Duodenal mucosa (tissue), 2 donors: ENCODE measurements at regions not wholly inside any gene's neighbourhood (a gene's known extent, or its start where the extent isn't known, plus 50 kb on each side); places are given as distances from the start of the nearest gene placed in this dataset.

Experiments used
- H3K27ac ChIP-seq: one replicate; pipeline ENCODE4 v1.7.0; 2013; ENCODE audit warnings: low read depth, low read length
- H3K27me3 ChIP-seq, 2 donors: one replicate each; pipeline ENCODE4 v1.7.0; 2013; ENCODE audit warnings: low read length in 2 of 2, control low read depth in 1 of 2; ENCODE audit not compliant: insufficient read depth in 2 of 2, control insufficient read depth in 1 of 2
- H3K36me3 ChIP-seq, 2 donors: one replicate each; pipeline ENCODE4 v1.7.0; 2013; ENCODE audit warnings: low read length in 2 of 2, control low read depth in 1 of 2; ENCODE audit not compliant: insufficient read depth in 2 of 2, control insufficient read depth in 1 of 2
- H3K4me1 ChIP-seq, 2 donors: one replicate each; pipeline ENCODE4 v1.7.0; 2013; ENCODE audit warnings: low read length in 2 of 2, control low read depth in 1 of 2; ENCODE audit not compliant: insufficient read depth in 2 of 2, control insufficient read depth in 1 of 2
- H3K4me3 ChIP-seq, 2 donors: one replicate each; pipeline ENCODE4 v1.7.0; 2013; ENCODE audit warnings: low read length in 2 of 2, low read depth in 1 of 2
- H3K9ac ChIP-seq, 2 donors: one replicate each; pipeline ENCODE4 v1.7.0; 2013; ENCODE audit warnings: low read length in 2 of 2, low read depth in 1 of 2
- H3K9me3 ChIP-seq, 2 donors: one replicate each; pipeline ENCODE4 v1.7.0; 2013; ENCODE audit warnings: low read length in 2 of 2, control low read depth in 1 of 2; ENCODE audit not compliant: control insufficient read depth in 1 of 2

GRCh38 chr7:131250331-131250730 is 77.3 kb upstream of the MKLN1 start:
- H3K9me3 ChIP-seq: peaks cover 8% of the 10 kb centered on the region in 2 donors
- no peak overlapping the region for H3K27ac ChIP-seq
- H3K9ac ChIP-seq: no peak overlapping the region
- H3K36me3 ChIP-seq: no peaks in the 10 kb centered on the region
- peaks cover 0 to 4% of the 10 kb centered on the region in 2 donors for H3K4me1 ChIP-seq
- no peak overlapping the region for H3K4me3 ChIP-seq
- no peaks in the 10 kb centered on the region for H3K27me3 ChIP-seq

- no peaks in the 10 kb centered on the region for H3K27me3 ChIP-seq
- peaks cover 0 to 4% of the 10 kb centered on the region in 2 donors for H3K4me1 ChIP-seq
- no peak overlapping the region for H3K4me3 ChIP-seq
- H3K27ac ChIP-seq: no peak overlapping the region
- no peaks in the 10 kb centered on the region for H3K36me3 ChIP-seq
- peaks cover 8 to 10% of the 10 kb centered on the region in 2 donors for H3K9me3 ChIP-seq
- no peak overlapping the region for H3K9ac ChIP-seq
Observed at GRCh38 chr7:131251371-131251770, 76.3 kb upstream of the MKLN1 start.

GRCh38 chr7:131252976-131253375 is 74.7 kb upstream of the MKLN1 start:
- no peak overlapping the region for H3K9ac ChIP-seq
- H3K9me3 ChIP-seq: peaks cover 8 to 10% of the 10 kb centered on the region in 2 donors
- peaks cover 0 to 4% of the 10 kb centered on the region in 2 donors for H3K4me1 ChIP-seq
- H3K4me3 ChIP-seq: no peak overlapping the region
- no peak overlapping the region for H3K27ac ChIP-seq
- no peaks in the 10 kb centered on the region for H3K36me3 ChIP-seq
- H3K27me3 ChIP-seq: no peaks in the 10 kb centered on the region

- no peaks in the 10 kb centered on the region for H3K27me3 ChIP-seq
- peaks cover 8 to 10% of the 10 kb centered on the region in 2 donors for H3K9me3 ChIP-seq
- H3K9ac ChIP-seq: no peak overlapping the region
- no peaks in the 10 kb centered on the region for H3K36me3 ChIP-seq
- peaks cover 0 to 2% of the 10 kb centered on the region in 2 donors for H3K4me1 ChIP-seq
- H3K4me3 ChIP-seq: no peak overlapping the region
- H3K27ac ChIP-seq: no peak overlapping the region
Observed at GRCh38 chr7:131254211-131254610, 73.5 kb upstream of the MKLN1 start.

GRCh38 chr7:131255242-131255641 is 72.4 kb upstream of the MKLN1 start:
- H3K27me3 ChIP-seq: no peaks in the 10 kb centered on the region

GRCh38 chr7:131261476-131261994 is 66.1 kb upstream of the MKLN1 start:
- Histone ChIP-seq H3K27ac (no peak overlapping the region), H3K4me3 (no peak overlapping the region), H3K9me3 (no peaks in the 10 kb centered on the region), H3K4me1 (no peaks in the 10 kb centered on the region), H3K27me3 (no peaks in the 10 kb centered on the region), H3K9ac (no peak overlapping the region), H3K36me3 (no peaks in the 10 kb centered on the region)

More at GRCh38 chr7:131255242-131255641, 72.4 kb upstream of the MKLN1 start:
- Histone ChIP-seq H3K27ac (no peak overlapping the region), H3K36me3 (no peaks in the 10 kb centered on the region), H3K4me3 (no peak overlapping the region), H3K9me3 (peaks cover 8 to 10% of the 10 kb centered on the region in 2 donors), H3K9ac (no peak overlapping the region), H3K4me1 (no peaks in the 10 kb centered on the region)

GRCh38 chr7:131265227-131265626 is 62.4 kb upstream of the MKLN1 start:
- Histone ChIP-seq H3K36me3 (no peaks in the 10 kb centered on the region), H3K4me1 (no peaks in the 10 kb centered on the region), H3K27ac (no peak overlapping the region), H3K27me3 (no peaks in the 10 kb centered on the region), H3K4me3 (no peak overlapping the region), H3K9me3 (no peaks in the 10 kb centered on the region), H3K9ac (no peak overlapping the region)

- Histone ChIP-seq H3K9me3 (no peaks in the 10 kb centered on the region), H3K9ac (no peak overlapping the region), H3K4me3 (no peak overlapping the region), H3K27ac (no peak overlapping the region), H3K36me3 (no peaks in the 10 kb centered on the region), H3K4me1 (no peaks in the 10 kb centered on the region), H3K27me3 (no peaks in the 10 kb centered on the region)
Observed at GRCh38 chr7:131267631-131268030, 60.0 kb upstream of the MKLN1 start.

GRCh38 chr7:131268906-131269305 is 58.8 kb upstream of the MKLN1 start:
- H3K4me1 ChIP-seq: no peaks in the 10 kb centered on the region
- no peak overlapping the region for H3K4me3 ChIP-seq
- no peaks in the 10 kb centered on the region for H3K36me3 ChIP-seq
- no peaks in the 10 kb centered on the region for H3K9me3 ChIP-seq
- H3K9ac ChIP-seq: no peak overlapping the region
- H3K27ac ChIP-seq: no peak overlapping the region
- no peaks in the 10 kb centered on the region for H3K27me3 ChIP-seq

GRCh38 chr7:131272086-131272485 is 55.6 kb upstream of the MKLN1 start:
- Histone ChIP-seq H3K4me1 (no peaks in the 10 kb centered on the region), H3K27me3 (peaks cover 0 to 5% of the 10 kb centered on the region in 2 donors), H3K9me3 (no peaks in the 10 kb centered on the region), H3K27ac (no peak overlapping the region), H3K4me3 (no peak overlapping the region), H3K9ac (no peak overlapping the region), H3K36me3 (no peaks in the 10 kb centered on the region)

GRCh38 chr7:131274986-131275385 is 52.7 kb upstream of the MKLN1 start:
- Histone ChIP-seq H3K27ac (no peak overlapping the region), H3K27me3 (peaks cover 0 to 5% of the 10 kb centered on the region in 2 donors)

More at GRCh38 chr7:131274986-131275385, 52.7 kb upstream of the MKLN1 start:
- no peaks in the 10 kb centered on the region for H3K36me3 ChIP-seq
- H3K9me3 ChIP-seq: no peaks in the 10 kb centered on the region
- no peak overlapping the region for H3K4me3 ChIP-seq
- no peak overlapping the region for H3K9ac ChIP-seq
- no peaks in the 10 kb centered on the region for H3K4me1 ChIP-seq
